ENCODE measurements at regions not wholly inside any gene's neighbourhood (a gene's known extent, or its start where the extent isn't known, plus 50 kb on each side); places are given as distances from the start of the nearest gene placed in this dataset.

- Histone ChIP-seq H3K4me2 (ENCODE audit: insufficient read depth, low read length, poor library complexity, severe bottlenecking) (no peak overlapping the region), H3K27me3 (ENCODE audit: control insufficient read depth in 3 of 3, insufficient read depth in 3 of 3, low read depth in 1 of 3, low read length in 3 of 3) (no peaks in the 10 kb centered on the region), H3K9ac (ENCODE audit: low read depth, low read length, poor library complexity) (no peak overlapping the region), H3K79me1 (ENCODE audit: low read depth, low read length) (no peaks in the 10 kb centered on the region), H3K23ac (ENCODE audit: low read depth, low read length, poor library complexity) (no peak overlapping the region), H2BK120ac (ENCODE audit: low read depth, low read length) (no peak overlapping the region), H4K8ac (ENCODE audit: low read depth, low read length) (no peak overlapping the region), H3K9me3 (replicated peaks in 1 of 2; ENCODE audit: control insufficient read depth in 2 of 2, insufficient read depth in 1 of 2, low read depth in 1 of 2, low read length in 2 of 2) (no peaks in the 10 kb centered on the region), H2AK5ac (ENCODE audit: low read depth, low read length) (no peak overlapping the region), H2AFZ (ENCODE audit: low read length) (no peak overlapping the region), H3K4me3 (ENCODE audit: low read length in 2 of 2) (no peak overlapping the region), H3K4me1 (ENCODE audit: control insufficient read depth in 2 of 2, insufficient read depth in 1 of 2, low read depth in 1 of 2, low read length in 2 of 2) (no peaks in the 10 kb centered on the region), H3K36me3 (replicated peaks in 1 of 2; ENCODE audit: control insufficient read depth in 2 of 2, insufficient read depth in 2 of 2, low read length in 2 of 2) (no peaks in the 10 kb centered on the region), H4K91ac (ENCODE audit: low read depth, low read length, poor library complexity) (no peak overlapping the region), H3K27ac (replicated peaks; ENCODE audit: low read length) (no peak overlapping the region), H2BK5ac (ENCODE audit: low read length) (no peak overlapping the region), H3K18ac (ENCODE audit: low read length) (no peak overlapping the region), H3K4ac (ENCODE audit: low read length) (no peak overlapping the region), H3K14ac (ENCODE audit: low read length) (no peak overlapping the region), H2BK12ac (ENCODE audit: low read length) (no peak overlapping the region), H2BK15ac (ENCODE audit: low read length) (no peak overlapping the region)
- WGBS, 2 donors (ENCODE audit: extremely low coverage in 2 of 2, insufficient read length in 2 of 2, insufficient replicate concordance in 1 of 2), result no CpG with 5 or more reads among the region's 2 CpGs
- DNase-seq (ENCODE audit: low spot score), result no peak
Measured at GRCh38 chr1:24252185-24252780, 65.2 kb upstream of the IFNLR1 start.

- Histone ChIP-seq H3K4ac (ENCODE audit: low read length) (no peak overlapping the region), H2AK5ac (ENCODE audit: low read depth, low read length) (no peak overlapping the region), H2BK15ac (ENCODE audit: low read length) (no peak overlapping the region), H2BK12ac (ENCODE audit: low read length) (no peak overlapping the region), H3K9me3 (replicated peaks in 1 of 2; ENCODE audit: control insufficient read depth in 2 of 2, insufficient read depth in 1 of 2, low read depth in 1 of 2, low read length in 2 of 2) (no peaks in the 10 kb centered on the region), H3K27me3 (ENCODE audit: control insufficient read depth in 3 of 3, insufficient read depth in 3 of 3, low read depth in 1 of 3, low read length in 3 of 3) (no peaks in the 10 kb centered on the region), H3K9ac (ENCODE audit: low read depth, low read length, poor library complexity) (no peak overlapping the region), H2BK120ac (ENCODE audit: low read depth, low read length) (no peak overlapping the region), H2AFZ (ENCODE audit: low read length) (no peak overlapping the region), H4K91ac (ENCODE audit: low read depth, low read length, poor library complexity) (no peak overlapping the region), H3K36me3 (replicated peaks in 1 of 2; ENCODE audit: control insufficient read depth in 2 of 2, insufficient read depth in 2 of 2, low read length in 2 of 2) (no peaks in the 10 kb centered on the region), H3K27ac (replicated peaks; ENCODE audit: low read length) (no peak overlapping the region), H3K4me2 (ENCODE audit: insufficient read depth, low read length, poor library complexity, severe bottlenecking) (no peak overlapping the region), H3K23ac (ENCODE audit: low read depth, low read length, poor library complexity) (no peak overlapping the region), H3K4me3 (ENCODE audit: low read length in 2 of 2) (no peak overlapping the region), H4K8ac (ENCODE audit: low read depth, low read length) (no peak overlapping the region), H2BK5ac (ENCODE audit: low read length) (no peak overlapping the region), H3K4me1 (ENCODE audit: control insufficient read depth in 2 of 2, insufficient read depth in 1 of 2, low read depth in 1 of 2, low read length in 2 of 2) (no peaks in the 10 kb centered on the region), H3K79me1 (ENCODE audit: low read depth, low read length) (no peaks in the 10 kb centered on the region), H3K14ac (ENCODE audit: low read length) (no peak overlapping the region), H3K18ac (ENCODE audit: low read length) (no peak overlapping the region)
- no CpG with 5 or more reads among the region's 2 CpGs for WGBS, 2 donors (ENCODE audit: extremely low coverage in 2 of 2, insufficient read length in 2 of 2, insufficient replicate concordance in 1 of 2)
- DNase-seq (ENCODE audit: low spot score), result no peak
Measured at GRCh38 chr1:24251501-24251900, 64.4 kb upstream of the IFNLR1 start.

- Histone ChIP-seq H3K4me2 (ENCODE audit: insufficient read depth, low read length, poor library complexity, severe bottlenecking) (no peak overlapping the region), H3K14ac (ENCODE audit: low read length) (no peak overlapping the region), H3K4me3 (ENCODE audit: low read length in 2 of 2) (no peak overlapping the region), H2BK12ac (ENCODE audit: low read length) (no peak overlapping the region), H2AK5ac (ENCODE audit: low read depth, low read length) (no peak overlapping the region), H2BK15ac (ENCODE audit: low read length) (no peak overlapping the region), H3K18ac (ENCODE audit: low read length) (no peak overlapping the region), H3K27me3 (ENCODE audit: control insufficient read depth in 3 of 3, insufficient read depth in 3 of 3, low read depth in 1 of 3, low read length in 3 of 3) (no peaks in the 10 kb centered on the region), H3K4ac (ENCODE audit: low read length) (no peak overlapping the region), H3K36me3 (replicated peaks in 1 of 2; ENCODE audit: control insufficient read depth in 2 of 2, insufficient read depth in 2 of 2, low read length in 2 of 2) (no peaks in the 10 kb centered on the region), H2AFZ (ENCODE audit: low read length) (no peak overlapping the region), H3K27ac (replicated peaks; ENCODE audit: low read length) (no peak overlapping the region), H4K8ac (ENCODE audit: low read depth, low read length) (no peak overlapping the region), H3K9ac (ENCODE audit: low read depth, low read length, poor library complexity) (no peak overlapping the region), H3K23ac (ENCODE audit: low read depth, low read length, poor library complexity) (no peak overlapping the region), H3K9me3 (replicated peaks in 1 of 2; ENCODE audit: control insufficient read depth in 2 of 2, insufficient read depth in 1 of 2, low read depth in 1 of 2, low read length in 2 of 2) (no peaks in the 10 kb centered on the region), H3K79me1 (ENCODE audit: low read depth, low read length) (no peaks in the 10 kb centered on the region), H2BK120ac (ENCODE audit: low read depth, low read length) (no peak overlapping the region), H3K4me1 (ENCODE audit: control insufficient read depth in 2 of 2, insufficient read depth in 1 of 2, low read depth in 1 of 2, low read length in 2 of 2) (no peaks in the 10 kb centered on the region), H4K91ac (ENCODE audit: low read depth, low read length, poor library complexity) (no peak overlapping the region), H2BK5ac (ENCODE audit: low read length) (no peak overlapping the region)
- no CpG with 5 or more reads among the region's 2 CpGs for WGBS, 2 donors (ENCODE audit: extremely low coverage in 2 of 2, insufficient read length in 2 of 2, insufficient replicate concordance in 1 of 2)
- no peak for DNase-seq (ENCODE audit: low spot score)
Measured at GRCh38 chr1:24250791-24251190, 63.7 kb upstream of the IFNLR1 start.

- Histone ChIP-seq H2AFZ (ENCODE audit: low read length) (no peak overlapping the region), H2AK5ac (ENCODE audit: low read depth, low read length) (no peak overlapping the region), H3K9ac (ENCODE audit: low read depth, low read length, poor library complexity) (no peak overlapping the region), H3K27ac (replicated peaks; ENCODE audit: low read length) (no peak overlapping the region), H2BK5ac (ENCODE audit: low read length) (no peak overlapping the region), H3K4ac (ENCODE audit: low read length) (no peak overlapping the region), H3K4me1 (ENCODE audit: control insufficient read depth in 2 of 2, insufficient read depth in 1 of 2, low read depth in 1 of 2, low read length in 2 of 2) (peaks cover 0 to 2% of the 10 kb centered on the region in 2 donors), H3K4me2 (ENCODE audit: insufficient read depth, low read length, poor library complexity, severe bottlenecking) (no peak overlapping the region), H3K79me1 (ENCODE audit: low read depth, low read length) (no peaks in the 10 kb centered on the region), H3K36me3 (replicated peaks in 1 of 2; ENCODE audit: control insufficient read depth in 2 of 2, insufficient read depth in 2 of 2, low read length in 2 of 2) (no peaks in the 10 kb centered on the region), H2BK12ac (ENCODE audit: low read length) (no peak overlapping the region), H3K4me3 (ENCODE audit: low read length in 2 of 2) (no peak overlapping the region), H2BK15ac (ENCODE audit: low read length) (no peak overlapping the region), H4K8ac (ENCODE audit: low read depth, low read length) (no peak overlapping the region), H3K23ac (ENCODE audit: low read depth, low read length, poor library complexity) (no peak overlapping the region), H2BK120ac (ENCODE audit: low read depth, low read length) (no peak overlapping the region), H3K9me3 (replicated peaks in 1 of 2; ENCODE audit: control insufficient read depth in 2 of 2, insufficient read depth in 1 of 2, low read depth in 1 of 2, low read length in 2 of 2) (no peaks in the 10 kb centered on the region), H3K18ac (ENCODE audit: low read length) (no peak overlapping the region), H4K91ac (ENCODE audit: low read depth, low read length, poor library complexity) (no peak overlapping the region), H3K27me3 (ENCODE audit: control insufficient read depth in 3 of 3, insufficient read depth in 3 of 3, low read depth in 1 of 3, low read length in 3 of 3) (no peaks in the 10 kb centered on the region), H3K14ac (ENCODE audit: low read length) (no peak overlapping the region)
- no peak for DNase-seq (ENCODE audit: low spot score)
- WGBS, 2 donors (ENCODE audit: extremely low coverage in 2 of 2, insufficient read length in 2 of 2, insufficient replicate concordance in 1 of 2), result no CpG with 5 or more reads among the region's 2 CpGs
Measured at GRCh38 chr1:24250224-24250623, 63.1 kb upstream of the IFNLR1 start.

All from neuronal stem cell (in vitro differentiated cells).